ENCODE measurements at regions not wholly inside any gene's neighbourhood (a gene's known extent, or its start where the extent isn't known, plus 50 kb on each side); places are given as distances from the start of the nearest gene placed in this dataset.

DNA sequence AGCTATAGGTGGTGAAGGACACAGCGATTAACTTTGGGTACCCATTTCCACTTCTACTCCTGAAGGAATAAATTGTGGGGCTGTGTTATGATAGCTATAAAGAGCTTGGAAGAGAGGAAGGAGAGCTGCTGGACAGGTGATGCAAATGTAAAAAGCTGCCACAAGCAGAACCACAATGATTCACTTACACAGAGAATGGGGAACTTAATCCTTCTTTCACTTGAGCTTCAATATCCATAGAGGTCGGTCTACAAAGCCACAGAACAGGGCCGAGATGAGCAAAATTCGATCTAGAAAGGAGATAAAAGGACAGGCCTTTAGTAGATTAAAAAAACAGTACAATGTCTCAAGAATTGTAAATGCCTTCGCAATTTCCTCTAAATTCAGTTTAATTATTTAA is 831.1 kb downstream of the LRFN5 start:
- no peak overlapping the region for H2AFZ ChIP-seq (ENCODE audit: low read length)
- no peak overlapping the region for H3K27ac ChIP-seq (ENCODE audit: extremely low read length, insufficient read depth, low read length)
- in situ Hi-C loops (cut with HindIII; ENCODE audit: extremely low pct_ligation_motif_present, low pct_unique_long_range_greater_than_20kb): no loop called here
- H4K20me1 ChIP-seq (ENCODE audit: insufficient read depth, low read length): no peaks in the 10 kb centered on the region
- intact Hi-C loops (cut with micrococcal nuclease; ENCODE audit: unreplicated experiment): no loop called here
- CTCF ChIA-PET (ENCODE audit: low intra/inter-chr PET ratio, low total read pairs): no interaction called here
- DNase-seq (ENCODE audit: low spot score): no peak
- BruUV-seq (replicated peaks): no TSS peak
- H3K36me3 ChIP-seq (replicated peaks in 1 of 2; ENCODE audit: control insufficient read depth in 1 of 2, insufficient read depth in 2 of 2, low read length in 2 of 2): no peaks in the 10 kb centered on the region
- 20% methylated on average over 5 of the region's 5 CpGs for WGBS (ENCODE audit: low lambda C conversion rate)
- POLR2A ChIA-PET: no interaction called here
- H3K4me1 ChIP-seq (ENCODE audit: insufficient read depth, low read length): no peaks in the 10 kb centered on the region
- no peak overlapping the region for H3K4me3 ChIP-seq (replicated peaks in 1 of 3; ENCODE audit: insufficient read depth in 1 of 3, low read depth in 2 of 3, low read length in 3 of 3)
- no peak for ATAC-seq
- H3K4me2 ChIP-seq (ENCODE audit: low read depth, low read length): no peak overlapping the region
- H3K9me3 ChIP-seq (ENCODE audit: low read length): peaks cover 87% of the 10 kb centered on the region
- TF ChIP-seq KDM5A (IDR thresholded peaks at IDR 0.05; ENCODE audit: borderline replicate concordance, low read length) (0 out of 2 replicates have a peak, but pooled peaks have one; percentile 35), AGO2 (optimal IDR thresholded peaks at IDR 0.05; ENCODE audit: low read depth, low read length) (no peak)
- no peaks in the 10 kb centered on the region for H3K27me3 ChIP-seq (ENCODE audit: control insufficient read depth in 1 of 2, insufficient read depth in 2 of 2, low read length in 2 of 2)
- FAIRE-seq: no peak
- no peaks in the 10 kb centered on the region for H3K79me2 ChIP-seq (ENCODE audit: insufficient read depth, low read length)
- no peak overlapping the region for H3K9ac ChIP-seq (ENCODE audit: insufficient read depth, low read depth, low read length)

DNA sequence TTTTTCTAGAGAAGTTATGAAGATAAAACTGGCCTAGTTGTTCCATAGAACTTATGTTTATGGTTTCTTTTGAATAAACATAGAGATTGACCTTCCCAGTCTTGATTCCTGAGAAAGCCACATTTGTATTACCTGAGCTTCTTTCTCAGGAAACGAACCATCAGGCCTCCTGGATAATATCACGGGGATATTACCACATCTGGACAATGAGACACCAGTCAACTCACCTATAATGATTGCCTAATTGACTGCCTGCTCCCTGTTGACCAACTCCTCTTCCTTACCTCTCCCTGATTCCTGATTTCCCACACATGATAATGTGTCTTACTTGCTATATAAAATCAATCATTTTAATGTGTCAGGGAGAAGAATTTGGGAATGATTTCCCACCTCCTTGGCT is 822.7 kb downstream of the LRFN5 start:
- H3K27me3 ChIP-seq (ENCODE audit: control insufficient read depth in 1 of 2, insufficient read depth in 2 of 2, low read length in 2 of 2): no peaks in the 10 kb centered on the region
- no TSS peak for BruUV-seq (replicated peaks)
- H4K20me1 ChIP-seq (ENCODE audit: insufficient read depth, low read length): no peaks in the 10 kb centered on the region
- no peak overlapping the region for H3K27ac ChIP-seq (ENCODE audit: extremely low read length, insufficient read depth, low read length)
- intact Hi-C loops (cut with micrococcal nuclease; ENCODE audit: unreplicated experiment) (no loop called here), in situ Hi-C loops (cut with HindIII; ENCODE audit: extremely low pct_ligation_motif_present, low pct_unique_long_range_greater_than_20kb) (no loop called here)
- no peaks in the 10 kb centered on the region for H3K4me1 ChIP-seq (ENCODE audit: insufficient read depth, low read length)
- H3K79me2 ChIP-seq (ENCODE audit: insufficient read depth, low read length): no peaks in the 10 kb centered on the region
- H3K4me2 ChIP-seq (ENCODE audit: low read depth, low read length): no peak overlapping the region
- no peak overlapping the region for H2AFZ ChIP-seq (ENCODE audit: low read length)
- FAIRE-seq (no peak), ATAC-seq (no peak), DNase-seq (ENCODE audit: low spot score) (no peak)
- POLR2A ChIA-PET: no interaction called here
- WGBS (ENCODE audit: low lambda C conversion rate): 0% methylated on average over 2 of the region's 2 CpGs
- H3K4me3 ChIP-seq (replicated peaks in 1 of 3; ENCODE audit: insufficient read depth in 1 of 3, low read depth in 2 of 3, low read length in 3 of 3): no peak overlapping the region
- CTCF ChIA-PET (ENCODE audit: low intra/inter-chr PET ratio, low total read pairs): no interaction called here
- H3K9ac ChIP-seq (ENCODE audit: insufficient read depth, low read depth, low read length): no peak overlapping the region
- H3K36me3 ChIP-seq (replicated peaks in 1 of 2; ENCODE audit: control insufficient read depth in 1 of 2, insufficient read depth in 2 of 2, low read length in 2 of 2): no peaks in the 10 kb centered on the region
- H3K9me3 ChIP-seq (ENCODE audit: low read length): peaks cover 69% of the 10 kb centered on the region
- TF ChIP-seq TBP (CRISPR knock-in tag; IDR thresholded peaks at IDR 0.05) (no peak), ZSCAN9 (CRISPR knock-in tag; IDR thresholded peaks at IDR 0.05; ENCODE audit: borderline replicate concordance) (no peak), KLF6 (CRISPR knock-in tag; IDR thresholded peaks at IDR 0.05) (no peak), NR2F2 (IDR thresholded peaks at IDR 0.05; ENCODE audit: borderline replicate concordance, low read depth) (no peak), REPIN1 (CRISPR knock-in tag; IDR thresholded peaks at IDR 0.05; ENCODE audit: borderline replicate concordance, low read depth) (no peak), FOSL1 (CRISPR knock-in tag; IDR thresholded peaks at IDR 0.05; ENCODE audit: borderline replicate concordance) (no peak), ZNF484 (CRISPR knock-in tag; IDR thresholded peaks at IDR 0.05; ENCODE audit: borderline replicate concordance, low read depth) (no peak), SALL1 (CRISPR knock-in tag; IDR thresholded peaks at IDR 0.05) (no peak), GPN1 (CRISPR knock-in tag; IDR thresholded peaks at IDR 0.05; ENCODE audit: borderline replicate concordance) (no peak), ZNF33B (CRISPR knock-in tag; IDR thresholded peaks at IDR 0.05) (no peak), ZNF713 (CRISPR knock-in tag; IDR thresholded peaks at IDR 0.05) (no peak), ZNF441 (CRISPR knock-in tag; IDR thresholded peaks at IDR 0.05; ENCODE audit: borderline replicate concordance) (no peak), BRCA1 (CRISPR knock-in tag; IDR thresholded peaks at IDR 0.05) (no peak), ZNF101 (CRISPR knock-in tag; IDR thresholded peaks at IDR 0.05; ENCODE audit: borderline replicate concordance, low read depth) (no peak), ZNF775 (CRISPR knock-in tag; IDR thresholded peaks at IDR 0.05; ENCODE audit: borderline replicate concordance) (no peak), SRSF1 (optimal IDR thresholded peaks at IDR 0.05; ENCODE audit: low read depth, low read length) (no peak)
- TF ChIP-seq, protein P1, sequence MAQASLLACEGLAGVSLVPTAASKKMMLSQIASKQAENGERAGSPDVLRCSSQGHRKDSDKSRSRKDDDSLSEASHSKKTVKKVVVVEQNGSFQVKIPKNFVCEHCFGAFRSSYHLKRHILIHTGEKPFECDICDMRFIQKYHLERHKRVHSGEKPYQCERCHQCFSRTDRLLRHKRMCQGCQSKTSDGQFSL (CRISPR knock-in tag; IDR thresholded peaks at IDR 0.05): no peak
- TF ChIP-seq, protein P2, sequence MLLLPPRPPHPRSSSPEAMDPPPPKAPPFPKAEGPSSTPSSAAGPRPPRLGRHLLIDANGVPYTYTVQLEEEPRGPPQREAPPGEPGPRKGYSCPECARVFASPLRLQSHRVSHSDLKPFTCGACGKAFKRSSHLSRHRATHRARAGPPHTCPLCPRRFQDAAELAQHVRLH (CRISPR knock-in tag; IDR thresholded peaks at IDR 0.05; ENCODE audit: borderline replicate concordance, low read depth): no peak
